ENCODE measurements at regions not wholly inside any gene's neighbourhood (a gene's known extent, or its start where the extent isn't known, plus 50 kb on each side); places are given as distances from the start of the nearest gene placed in this dataset.
"Not testable (repeated sequence)": the region's sequence is repeated elsewhere in the genome, so short reads cannot be mapped to it uniquely, and the experiment has no call there.

DNA sequence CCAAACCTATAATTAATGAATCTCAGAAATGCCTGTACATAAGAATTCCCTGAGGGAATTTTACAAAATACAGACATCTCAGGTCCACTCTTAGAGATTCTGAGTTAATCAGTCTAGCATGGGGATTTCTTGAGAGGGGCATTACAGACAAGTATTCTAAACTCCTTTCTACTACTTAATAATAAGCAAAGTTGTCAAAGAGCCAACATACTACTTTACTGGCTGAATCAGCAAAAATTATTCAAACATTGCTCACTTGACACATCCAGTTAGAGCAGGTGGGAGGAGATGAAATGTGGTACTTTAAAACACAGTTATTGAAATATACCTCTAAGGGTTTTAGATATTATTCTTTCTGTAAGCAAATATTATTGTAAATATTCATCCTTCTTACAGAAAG lies 1164.7 kb downstream of the CDY2B start:
- no peak for DNase-seq
- Histone ChIP-seq H3K36me3 (no peaks in the 10 kb centered on the region), H3K4me3 (no peak overlapping the region), H3K9me3 (no peaks in the 10 kb centered on the region), H3K27me3 (no peaks in the 10 kb centered on the region)

DNA sequence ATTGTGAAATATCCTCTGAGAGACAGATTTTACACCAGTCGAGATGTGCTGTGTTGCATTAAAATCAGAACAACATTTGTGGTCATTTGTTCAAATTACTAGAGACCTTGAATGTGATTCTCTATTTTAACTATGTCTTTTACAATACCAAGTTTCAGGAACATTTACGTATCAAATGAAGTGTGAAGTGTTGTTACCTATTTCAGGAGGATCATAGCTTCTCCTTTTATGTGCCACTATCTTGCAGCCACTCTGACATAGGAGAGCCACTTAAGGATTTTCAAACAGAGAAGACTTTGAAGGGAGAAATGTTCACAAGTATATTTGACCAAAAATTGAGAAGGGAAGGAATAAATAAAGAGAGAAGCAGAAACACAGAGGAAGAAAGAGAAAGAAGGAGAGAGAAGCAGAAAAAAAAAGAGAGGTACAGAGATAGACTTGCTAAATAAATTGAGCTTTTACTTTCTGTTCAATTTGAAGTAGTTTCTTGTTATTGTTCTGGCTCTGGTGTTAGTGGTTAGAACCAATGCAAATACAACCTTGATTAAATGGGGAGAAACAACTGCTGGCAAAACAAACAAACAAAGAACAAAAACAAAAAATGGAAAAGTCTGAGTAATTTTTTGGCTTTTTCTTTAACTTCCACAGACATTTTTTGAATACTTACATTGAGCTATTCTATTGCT lies 1206.8 kb downstream of the CDY2B start:
- Histone ChIP-seq H3K9me3 (no peaks in the 10 kb centered on the region), H3K4me3 (no peak overlapping the region), H3K36me3 (no peaks in the 10 kb centered on the region), H3K27me3 (no peaks in the 10 kb centered on the region)
- DNase-seq, result no peak

DNA sequence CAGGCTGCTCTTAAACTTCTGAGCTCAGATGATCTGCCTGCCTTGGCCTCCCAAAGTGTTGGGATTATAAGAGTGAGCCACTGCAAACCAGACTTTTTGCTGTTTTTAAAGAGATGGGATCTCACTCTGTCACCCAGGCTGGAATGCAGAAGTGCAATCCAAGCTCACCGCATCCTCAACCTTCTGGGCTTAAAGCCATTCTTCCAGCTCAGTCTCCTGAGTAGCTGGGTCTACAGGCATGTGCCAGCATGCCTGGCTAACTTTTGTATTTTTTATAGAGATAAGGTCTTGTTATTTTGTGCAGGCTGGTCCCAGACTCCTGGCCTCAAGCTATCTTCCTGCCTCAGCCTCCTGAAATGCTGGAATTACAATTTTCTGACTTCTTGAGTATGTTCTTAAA lies 1211.6 kb downstream of the CDY2B start:
- DNase-seq, result peak; percentile 67
- no peaks in the 10 kb centered on the region for H3K9me3 ChIP-seq
- H3K27me3 ChIP-seq, result no peaks in the 10 kb centered on the region
- H3K4me3 ChIP-seq, result no peak overlapping the region
- no peaks in the 10 kb centered on the region for H3K36me3 ChIP-seq

DNA sequence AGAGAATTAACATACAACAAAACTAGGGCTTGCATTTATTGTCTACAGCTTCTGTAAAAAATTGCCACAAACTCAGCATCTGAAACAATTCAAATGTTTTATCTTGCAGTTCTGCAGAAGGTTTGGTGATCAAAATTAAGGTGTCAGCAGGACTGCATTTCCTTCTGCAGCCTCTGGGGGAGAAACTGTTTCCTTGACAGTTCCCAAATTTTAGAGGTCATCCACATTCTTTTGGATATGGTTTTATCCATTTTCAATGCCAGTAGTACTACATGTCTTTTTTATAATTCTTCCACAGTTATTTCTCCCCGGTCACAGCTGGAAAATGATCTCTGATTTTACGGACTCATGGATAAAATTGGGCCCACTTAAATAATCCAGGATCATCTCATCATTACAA lies 1217.3 kb downstream of the CDY2B start:
- Histone ChIP-seq H3K9me3 (no peaks in the 10 kb centered on the region), H3K27me3 (no peaks in the 10 kb centered on the region), H3K4me3 (no peak overlapping the region), H3K36me3 (no peaks in the 10 kb centered on the region)
- no peak for DNase-seq

DNA sequence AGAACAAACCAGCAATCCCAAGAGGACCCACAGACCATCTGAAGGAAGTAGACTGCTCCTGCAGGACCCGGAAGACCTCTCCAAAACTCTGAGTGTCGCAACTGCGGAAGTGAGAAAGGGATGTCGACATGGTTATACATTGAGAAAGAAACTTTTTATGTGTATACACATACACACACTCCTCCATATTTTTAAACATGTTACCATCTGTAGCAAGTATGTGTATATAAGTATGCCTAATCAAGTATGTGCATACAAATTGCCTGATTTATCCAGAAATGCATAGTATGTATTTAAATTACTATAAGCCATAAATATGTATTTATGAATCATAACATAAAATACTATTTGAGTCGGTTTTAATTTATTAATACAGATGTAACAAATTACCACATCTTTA lies 1220.7 kb downstream of the CDY2B start:
- Histone ChIP-seq H3K4me3 (no peak overlapping the region), H3K27me3 (no peaks in the 10 kb centered on the region), H3K36me3 (no peaks in the 10 kb centered on the region), H3K9me3 (no peaks in the 10 kb centered on the region)
- no peak for DNase-seq

DNA sequence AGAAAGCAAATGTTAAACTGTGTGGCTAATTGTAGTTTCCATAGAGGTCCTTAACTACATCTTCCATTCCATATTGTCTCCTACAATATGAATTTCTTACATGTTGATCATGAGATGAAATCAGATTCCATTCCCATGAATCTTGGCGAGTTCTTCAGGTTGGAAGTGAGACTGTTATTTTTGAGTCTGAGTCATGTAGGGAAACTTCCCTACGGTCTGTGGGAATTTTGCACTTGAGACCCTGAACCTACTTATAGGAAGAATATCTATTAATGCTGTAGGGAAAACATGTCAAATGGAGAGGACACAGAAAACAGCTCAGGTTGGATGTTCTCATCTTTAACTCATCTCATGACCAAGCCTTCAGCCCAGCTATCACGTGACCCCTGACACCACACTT lies 1226.0 kb downstream of the CDY2B start:
- H3K36me3 ChIP-seq, result no peaks in the 10 kb centered on the region

DNA sequence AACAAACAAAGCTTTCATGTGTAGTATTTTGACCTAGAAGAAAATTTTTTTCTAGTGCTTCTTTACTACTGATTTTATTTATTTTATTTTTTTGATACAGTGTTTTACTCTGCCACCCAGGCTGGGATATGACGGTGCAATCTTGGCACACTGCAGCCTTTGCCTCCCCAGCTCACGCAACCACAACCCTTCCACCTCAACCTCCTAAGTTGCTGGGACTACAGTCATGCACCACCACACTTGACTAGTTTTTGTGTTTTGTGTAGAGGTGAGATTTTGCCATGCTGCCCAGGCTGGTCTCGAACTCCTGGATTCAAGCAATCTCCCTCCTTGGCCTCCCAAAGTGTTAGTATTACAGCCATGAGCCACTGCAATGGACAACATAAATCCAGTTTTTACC lies 1234.0 kb downstream of the CDY2B start:
- Histone ChIP-seq H3K36me3 (no peaks in the 10 kb centered on the region), H3K9me3 (no peaks in the 10 kb centered on the region), H3K4me3 (no peak overlapping the region), H3K27me3 (no peaks in the 10 kb centered on the region)
- DNase-seq, result no peak

More for the DNA sequence above, 1226.0 kb downstream of the CDY2B start:
- no peak for DNase-seq
- H3K9me3 ChIP-seq, result no peaks in the 10 kb centered on the region
- no peak overlapping the region for H3K4me3 ChIP-seq
- H3K27me3 ChIP-seq, result no peaks in the 10 kb centered on the region

DNA sequence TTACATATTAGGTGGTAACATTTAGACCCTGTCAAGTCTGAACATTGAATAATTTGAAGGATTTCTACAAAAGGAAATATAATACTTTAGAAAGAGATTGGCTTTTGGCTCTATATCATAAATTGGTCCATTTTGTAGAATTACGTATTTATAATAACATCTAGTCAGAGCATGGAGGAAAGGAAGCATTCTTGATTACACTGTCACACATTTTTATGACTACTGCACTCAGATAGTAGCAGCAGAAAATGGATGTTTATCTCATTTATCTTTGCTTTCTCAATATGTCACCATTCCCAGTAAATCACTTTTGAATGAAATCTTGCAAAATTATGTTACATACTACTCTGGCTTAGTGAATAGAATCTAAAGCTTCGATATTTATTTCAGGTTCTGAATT lies 1234.6 kb downstream of the CDY2B start:
- Histone ChIP-seq H3K9me3 (no peaks in the 10 kb centered on the region), H3K36me3 (no peaks in the 10 kb centered on the region), H3K27me3 (no peaks in the 10 kb centered on the region), H3K4me3 (no peak overlapping the region)
- DNase-seq, result no peak

DNA sequence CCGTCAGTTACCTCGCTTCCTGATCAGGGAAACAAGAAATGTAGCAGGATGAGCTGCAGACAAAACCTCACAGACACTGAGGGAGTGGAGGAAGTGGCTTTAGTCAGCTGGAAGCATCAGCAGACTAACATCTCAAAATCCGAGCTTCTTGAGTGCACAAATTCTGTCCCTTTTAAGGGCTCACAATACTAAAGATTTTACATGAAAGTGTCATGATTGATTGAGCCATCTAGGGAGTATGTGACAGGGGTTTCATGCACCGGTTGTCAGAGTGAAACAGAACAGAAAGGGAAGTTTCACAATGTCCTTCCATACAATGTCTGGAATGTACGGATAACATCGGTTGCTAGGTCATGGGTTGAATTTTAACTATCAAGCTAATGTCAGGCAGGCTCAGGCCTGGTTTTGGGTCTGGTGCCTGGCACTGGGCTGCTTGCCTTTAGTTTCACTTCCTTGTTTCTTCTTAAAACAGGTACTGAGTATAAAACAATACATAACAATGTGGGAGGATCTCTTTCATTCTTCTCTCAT lies 1235.7 kb downstream of the CDY2B start:
- DNase-seq, result no peak
- H3K36me3 ChIP-seq, result no peaks in the 10 kb centered on the region
- no peaks in the 10 kb centered on the region for H3K9me3 ChIP-seq
- H3K27me3 ChIP-seq, result no peaks in the 10 kb centered on the region
- H3K4me3 ChIP-seq, result no peak overlapping the region

DNA sequence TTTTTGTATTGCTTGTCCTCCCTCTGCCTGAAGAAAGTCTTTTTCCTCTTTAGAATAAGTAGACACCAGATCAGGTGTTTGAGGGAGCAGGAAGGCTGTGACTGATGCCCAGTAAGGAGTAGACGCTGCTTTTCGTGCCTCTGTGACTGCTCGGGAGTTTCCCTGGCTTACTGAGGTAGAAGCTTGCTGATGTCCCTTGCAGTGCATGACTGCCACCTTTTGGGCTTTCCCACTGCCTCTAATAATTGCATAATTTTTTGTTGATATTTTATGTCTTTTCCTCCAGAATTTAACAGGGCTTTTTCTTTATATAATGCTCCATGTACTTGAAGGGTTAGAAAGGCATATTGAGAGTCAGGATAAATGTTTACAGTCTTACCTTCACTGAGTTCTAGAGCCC lies 1240.2 kb downstream of the CDY2B start:
- DNase-seq, result no peak
- H3K4me3 ChIP-seq, result no peak overlapping the region
- H3K27me3 ChIP-seq, result no peaks in the 10 kb centered on the region
- no peaks in the 10 kb centered on the region for H3K9me3 ChIP-seq
- H3K36me3 ChIP-seq, result no peaks in the 10 kb centered on the region

DNA sequence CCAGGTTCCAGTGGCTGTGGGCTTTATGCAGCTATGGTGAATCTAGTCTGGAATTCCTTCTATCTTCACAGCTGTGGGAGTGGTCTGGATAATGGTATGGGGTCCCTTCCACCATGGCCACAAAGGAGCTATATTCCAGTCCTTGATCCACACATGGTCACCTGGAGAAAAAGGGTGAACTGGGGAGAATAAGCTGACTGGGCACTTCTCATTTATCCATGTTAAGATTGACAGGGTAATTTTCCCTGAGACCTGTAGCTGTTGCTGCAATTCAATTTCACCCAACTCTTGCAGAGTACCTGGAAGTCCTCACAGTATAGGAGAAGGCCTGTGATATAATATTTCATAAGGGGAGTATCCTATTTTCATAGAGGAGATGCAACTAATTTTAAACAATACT lies 1241.3 kb downstream of the CDY2B start:
- H3K4me3 ChIP-seq, H3K9me3 ChIP-seq, DNase-seq, H3K36me3 ChIP-seq, H3K27me3 ChIP-seq: not testable (repeated sequence)

DNA sequence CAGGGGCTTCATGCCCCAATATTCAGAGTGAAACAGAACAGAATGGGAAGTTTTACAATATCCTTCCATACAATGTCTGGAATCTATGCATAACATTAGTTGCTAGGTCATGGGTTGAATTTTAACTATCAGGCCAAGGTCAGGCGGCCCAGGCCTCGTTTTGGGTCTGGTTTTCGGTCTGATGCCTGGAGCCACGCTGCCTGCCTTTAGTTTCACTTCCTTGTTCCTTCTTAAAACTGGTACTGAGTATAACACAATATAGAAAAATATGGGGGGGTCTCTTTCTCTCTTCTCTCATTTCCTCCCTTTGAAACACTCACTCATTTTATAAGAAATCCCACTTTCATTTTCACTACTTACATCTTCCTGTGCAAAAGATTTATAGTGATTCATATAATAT lies 1243.8 kb downstream of the CDY2B start:
- no peaks in the 10 kb centered on the region for H3K27me3 ChIP-seq
- H3K9me3 ChIP-seq, result no peaks in the 10 kb centered on the region
- no peak overlapping the region for H3K4me3 ChIP-seq
- no peak for DNase-seq
- H3K36me3 ChIP-seq, result no peaks in the 10 kb centered on the region

DNA sequence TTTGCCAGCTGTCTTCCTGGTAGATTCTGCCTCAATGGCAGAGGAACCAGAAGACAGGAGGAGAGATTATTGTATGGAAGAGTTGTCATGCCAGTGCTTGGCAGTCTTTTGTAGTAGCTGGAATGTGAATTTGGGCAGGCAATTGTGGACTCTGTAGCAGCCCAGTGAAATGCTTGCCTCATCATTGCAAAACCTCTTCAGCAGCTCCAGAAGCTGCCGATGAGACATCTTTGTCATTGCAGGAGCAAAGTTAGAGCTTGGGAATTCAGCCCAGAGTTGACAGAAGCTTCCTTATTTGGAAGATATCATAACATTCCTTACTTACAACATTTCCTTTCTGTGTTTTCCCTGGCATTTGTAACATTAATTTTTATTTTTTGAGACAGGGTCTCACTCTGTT lies 1250.9 kb downstream of the CDY2B start:
- Histone ChIP-seq H3K9me3 (no peaks in the 10 kb centered on the region), H3K27me3 (no peaks in the 10 kb centered on the region), H3K4me3 (no peak overlapping the region), H3K36me3 (no peaks in the 10 kb centered on the region)
- DNase-seq, result peak; percentile 57

DNA sequence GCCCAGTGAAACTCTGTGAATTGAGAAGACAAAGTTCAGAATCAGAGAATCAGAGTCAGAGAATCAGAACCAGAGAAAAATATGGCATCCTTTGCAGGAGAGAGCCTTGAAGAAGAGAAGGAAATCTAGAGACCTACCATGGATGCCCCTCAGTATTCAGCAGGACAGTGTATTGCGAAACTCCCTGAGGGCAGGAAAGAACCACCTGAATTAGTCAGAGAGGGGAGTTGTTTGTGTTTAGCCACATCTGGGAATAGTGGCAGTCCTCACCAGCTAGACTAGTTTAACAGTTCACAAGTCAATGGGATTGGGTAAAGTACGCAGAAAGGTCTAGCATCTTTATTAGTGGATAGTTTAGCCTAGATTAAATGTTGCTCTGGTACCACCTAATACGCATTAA lies 1252.9 kb downstream of the CDY2B start:
- H3K9me3 ChIP-seq, result no peaks in the 10 kb centered on the region

DNA sequence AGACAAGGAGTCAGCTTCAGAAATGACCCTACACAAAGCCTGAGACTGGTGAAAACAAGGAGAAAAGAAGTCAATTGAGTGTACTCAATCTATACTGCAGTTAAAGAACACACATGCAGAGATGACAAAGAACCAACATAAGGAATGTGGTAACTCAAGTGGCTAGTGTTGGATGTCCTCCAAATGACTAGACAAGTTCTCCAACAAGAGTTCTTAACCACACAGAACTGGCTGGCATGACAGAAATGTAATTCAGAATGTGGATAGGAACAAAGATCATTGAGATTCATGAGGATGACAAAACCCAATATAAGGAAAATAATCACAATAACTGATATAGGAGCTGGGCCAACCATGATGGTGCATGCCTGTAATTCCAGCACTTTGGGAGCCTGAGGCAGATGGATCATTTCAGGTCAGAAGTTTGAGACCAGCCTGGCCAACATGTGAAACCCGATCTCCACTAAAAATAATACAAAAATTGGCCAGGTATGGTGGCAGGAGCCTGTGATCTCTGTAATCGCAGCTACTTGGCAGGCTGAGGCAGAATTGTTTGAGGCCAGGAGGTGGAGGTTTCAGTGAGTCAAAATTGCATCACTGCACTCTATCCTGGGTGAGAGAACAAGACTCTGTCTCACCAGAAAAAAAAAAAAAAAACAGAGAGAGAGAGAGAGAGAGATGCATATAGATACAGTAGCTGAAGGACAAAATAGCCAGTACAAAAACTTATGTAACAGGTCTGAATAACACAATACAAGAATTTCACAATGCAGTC lies 1263.6 kb downstream of the CDY2B start:
- H3K9me3 ChIP-seq, result no peaks in the 10 kb centered on the region
- H3K27me3 ChIP-seq, result no peaks in the 10 kb centered on the region
- peak; percentile 72 for DNase-seq
- no peaks in the 10 kb centered on the region for H3K36me3 ChIP-seq
- H3K4me3 ChIP-seq, result no peak overlapping the region

More for the DNA sequence above, 1252.9 kb downstream of the CDY2B start:
- no peak for DNase-seq
- no peaks in the 10 kb centered on the region for H3K36me3 ChIP-seq
- no peak overlapping the region for H3K4me3 ChIP-seq
- no peaks in the 10 kb centered on the region for H3K27me3 ChIP-seq

DNA sequence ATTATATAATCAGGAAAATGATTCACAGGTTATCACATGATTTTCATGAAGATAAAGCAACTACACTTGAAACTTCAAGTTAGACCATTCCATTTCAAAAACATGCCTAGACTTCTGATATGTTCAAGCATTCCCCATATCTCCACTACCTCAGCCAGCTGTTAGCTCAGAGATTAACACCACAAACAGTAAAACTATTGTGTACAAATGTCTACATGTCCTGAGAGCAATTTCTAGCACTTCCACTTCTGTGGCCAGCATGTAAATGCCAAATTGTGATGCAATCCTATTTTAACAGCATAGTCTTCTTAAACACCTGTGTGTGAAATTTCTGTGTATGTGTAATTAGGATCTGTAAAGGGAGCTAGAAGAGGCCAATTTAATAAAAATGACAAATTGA lies 1271.3 kb downstream of the CDY2B start:
- Histone ChIP-seq H3K9me3 (no peaks in the 10 kb centered on the region), H3K36me3 (no peaks in the 10 kb centered on the region), H3K27me3 (no peaks in the 10 kb centered on the region), H3K4me3 (no peak overlapping the region)
- no peak for DNase-seq

DNA sequence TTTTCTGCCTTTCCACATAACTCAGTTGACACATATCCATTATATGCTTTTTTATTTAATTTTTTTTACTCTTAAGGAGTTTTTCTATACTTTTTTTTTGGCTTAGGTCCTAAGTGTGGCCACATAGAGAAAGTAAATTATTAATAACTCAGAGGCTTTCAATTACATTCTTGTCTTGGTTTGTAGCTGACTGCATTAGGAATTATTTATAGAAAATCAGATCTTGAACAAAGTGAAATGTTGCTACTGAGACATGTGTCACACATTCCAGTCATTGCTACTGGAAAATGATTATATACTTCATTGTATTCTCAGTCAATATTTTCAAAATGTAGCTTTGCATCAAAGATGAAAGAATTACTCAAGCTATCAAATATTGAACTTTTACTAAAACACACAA lies 1277.9 kb downstream of the CDY2B start:
- Histone ChIP-seq H3K27me3 (no peaks in the 10 kb centered on the region), H3K4me3 (no peak overlapping the region), H3K9me3 (no peaks in the 10 kb centered on the region), H3K36me3 (no peaks in the 10 kb centered on the region)
- DNase-seq, result no peak

DNA sequence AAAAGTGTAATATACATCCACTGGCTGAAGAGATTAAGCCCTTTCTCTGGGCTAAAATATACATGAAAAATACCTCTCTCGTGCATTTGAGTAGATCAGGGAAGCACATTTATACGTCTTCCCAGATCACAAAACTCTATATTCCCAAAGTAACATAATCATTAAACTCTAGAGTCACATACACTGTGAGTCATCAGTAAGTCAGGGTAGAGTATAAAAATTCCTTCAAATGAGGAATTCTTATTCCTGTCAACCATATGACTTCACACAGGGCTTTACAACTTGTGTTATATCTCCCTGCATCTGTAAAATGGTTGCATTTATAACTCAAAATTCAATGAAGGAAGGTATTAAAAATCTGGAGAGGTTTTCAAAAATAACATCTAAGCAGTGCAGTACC lies 1278.4 kb downstream of the CDY2B start:
- Histone ChIP-seq H3K9me3 (no peaks in the 10 kb centered on the region), H3K4me3 (no peak overlapping the region), H3K27me3 (no peaks in the 10 kb centered on the region), H3K36me3 (no peaks in the 10 kb centered on the region)
- no peak for DNase-seq

Measured in MG63 (cell line).